CD4-positive, alpha-beta T cell treated with Interleukin-4 for 4 hours (primary cell): ENCODE measurements at regions not wholly inside any gene's neighbourhood (a gene's known extent, or its start where the extent isn't known, plus 50 kb on each side); places are given as distances from the start of the nearest gene placed in this dataset.
"Not testable (repeated sequence)": the region's sequence is repeated elsewhere in the genome, so short reads cannot be mapped to it uniquely, and the experiment has no call there.

ENCODE experiments used
- DNase-seq: peaks from one replicate; pipeline ENCODE4 v3.0.0-alpha.2; 2020

- DNase-seq, result no peak
Observed at GRCh38 chr12:73598626-73599025, 939.0 kb upstream of the ATXN7L3B start.

GRCh38 chr12:73599268-73599667 lies 938.4 kb upstream of the ATXN7L3B start:
- DNase-seq, result no peak

- not testable (repeated sequence) for DNase-seq
Observed at GRCh38 chr12:73605925-73606324, 931.7 kb upstream of the ATXN7L3B start.

GRCh38 chr12:73612551-73612950 lies 925.1 kb upstream of the ATXN7L3B start:
- DNase-seq, result no peak

- no peak for DNase-seq
Observed at GRCh38 chr12:73623421-73623820, 914.2 kb upstream of the ATXN7L3B start.

- DNase-seq, result no peak
Observed at GRCh38 chr12:73625226-73625625, 912.4 kb upstream of the ATXN7L3B start.

GRCh38 chr12:73629171-73629570 lies 908.5 kb upstream of the ATXN7L3B start:
- DNase-seq, result no peak

GRCh38 chr12:73629893-73630831 lies 907.5 kb upstream of the ATXN7L3B start:
- DNase-seq, result no peak

- DNase-seq, result no peak
Observed at GRCh38 chr12:73632191-73632590, 905.4 kb upstream of the ATXN7L3B start.

- DNase-seq, result no peak
Observed at GRCh38 chr12:73632661-73633060, 905.0 kb upstream of the ATXN7L3B start.

GRCh38 chr12:73639397-73639796 lies 898.2 kb upstream of the ATXN7L3B start:
- DNase-seq, result not testable (repeated sequence)

- no peak for DNase-seq
Observed at GRCh38 chr12:73656375-73656774, 881.3 kb upstream of the ATXN7L3B start.

GRCh38 chr12:73659802-73660201 lies 877.8 kb upstream of the ATXN7L3B start:
- DNase-seq, result no peak

- DNase-seq, result no peak
Observed at GRCh38 chr12:73665193-73665592, 872.4 kb upstream of the ATXN7L3B start.

- DNase-seq, result not testable (repeated sequence)
Observed at GRCh38 chr12:73671550-73671949, 866.1 kb upstream of the ATXN7L3B start.

- no peak for DNase-seq
Observed at GRCh38 chr12:73677520-73678291, 859.9 kb upstream of the ATXN7L3B start.

- no peak for DNase-seq
Observed at GRCh38 chr12:73678335-73678734, 859.3 kb upstream of the ATXN7L3B start.

GRCh38 chr12:73699318-73699717 lies 838.3 kb upstream of the ATXN7L3B start:
- DNase-seq, result no peak

- no peak for DNase-seq
Observed at GRCh38 chr12:73714655-73715054, 823.0 kb upstream of the ATXN7L3B start.

GRCh38 chr12:73716143-73716542 lies 821.5 kb upstream of the ATXN7L3B start:
- not testable (repeated sequence) for DNase-seq

- DNase-seq, result no peak
Observed at GRCh38 chr12:73719223-73719622, 818.4 kb upstream of the ATXN7L3B start.

- DNase-seq, result no peak
Observed at GRCh38 chr12:73726881-73727280, 810.8 kb upstream of the ATXN7L3B start.

- DNase-seq, result no peak
Observed at GRCh38 chr12:73731658-73732057, 806.0 kb upstream of the ATXN7L3B start.

GRCh38 chr12:73769337-73769736 lies 768.3 kb upstream of the ATXN7L3B start:
- no peak for DNase-seq
